Omental fat pad (tissue), 3 donors: ENCODE measurements at regions not wholly inside any gene's neighbourhood (a gene's known extent, or its start where the extent isn't known, plus 50 kb on each side); places are given as distances from the start of the nearest gene placed in this dataset.

ENCODE experiments used
- ATAC-seq: fragments of 150-250 bp; one replicate; pipeline ENCODE4 v1.9.1; 2016; ENCODE audit warnings: mild to moderate bottlenecking, moderate library complexity; ENCODE audit not compliant: low FRiP score
- DNase-seq: peaks from one replicate; pipeline ENCODE4 v3.0.0-alpha.2; 2019; ENCODE audit warnings: low spot score
- CTCF ChIP-seq, 3 donors: fragments of 450-650 bp; IDR thresholded peaks; one replicate each; pipeline ENCODE4 v1.5.1; 2016 to 2017; ENCODE audit warnings: antibody characterized with exemption in 3 of 3, mild to moderate bottlenecking in 3 of 3, moderate library complexity in 2 of 3

DNA sequence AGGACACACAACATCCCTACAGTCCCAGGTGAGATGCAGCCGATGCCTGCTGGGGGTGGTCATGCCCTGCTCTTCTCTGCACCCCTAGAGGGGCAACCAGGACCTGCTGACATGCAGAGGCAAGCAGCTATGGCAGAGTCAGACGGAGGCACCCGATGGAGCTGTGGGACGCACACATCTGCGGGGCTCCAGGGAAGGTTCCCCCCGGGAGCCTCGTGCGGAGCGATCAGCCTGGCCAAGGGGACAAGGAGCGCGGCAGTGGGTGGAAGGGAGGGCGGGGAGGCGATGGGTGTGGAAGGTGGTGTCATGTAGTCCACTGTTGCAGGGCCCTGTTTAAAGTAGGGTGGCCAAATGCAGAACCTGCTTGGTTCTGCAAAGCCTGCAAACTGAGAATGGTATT, 143.0 kb upstream of the AJAP1 start:
- no peak for TF ChIP-seq CTCF (IDR thresholded peaks at IDR 0.05)
- ATAC-seq: no peak
- no peak for DNase-seq

GRCh38 chr1:4512636-4513035, 141.8 kb upstream of the AJAP1 start:
- DNase-seq: no peak
- ATAC-seq: no peak
- no peak for TF ChIP-seq CTCF (IDR thresholded peaks at IDR 0.05)

- DNase-seq (no peak), ATAC-seq (no peak)
- no peak for TF ChIP-seq CTCF (IDR thresholded peaks at IDR 0.05)
These were observed 140.7 kb upstream of the AJAP1 start for GRCh38 chr1:4513685-4514084.

DNA sequence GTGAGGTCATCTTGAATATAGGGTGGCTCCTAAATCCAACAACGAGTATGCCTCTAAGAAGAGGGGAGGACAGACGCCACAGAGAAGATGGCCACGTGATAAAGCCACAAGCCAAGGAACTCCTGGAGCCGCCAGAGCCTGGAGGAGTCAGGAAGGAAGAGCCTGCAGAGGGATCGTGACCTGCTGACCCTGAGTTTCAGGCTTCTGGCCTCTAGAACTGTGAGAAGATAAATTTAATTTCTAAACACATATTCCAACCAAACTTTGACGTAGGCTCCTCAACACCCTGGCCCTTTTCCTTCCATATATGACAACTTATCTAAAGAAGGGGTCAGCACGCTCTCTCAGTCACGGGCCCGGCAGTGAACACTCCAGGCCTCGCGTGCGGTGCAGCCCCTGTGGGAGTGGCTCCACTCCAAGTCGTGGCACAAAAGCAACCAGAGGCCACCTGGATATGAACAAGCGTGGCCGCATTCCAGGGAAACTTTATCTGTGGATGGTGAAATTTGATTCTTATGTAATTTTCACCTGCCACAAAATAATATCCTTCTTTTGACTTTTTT, 138.6 kb upstream of the AJAP1 start:
- DNase-seq: no peak
- ATAC-seq: no peak
- TF ChIP-seq CTCF (IDR thresholded peaks at IDR 0.05): no peak

DNA sequence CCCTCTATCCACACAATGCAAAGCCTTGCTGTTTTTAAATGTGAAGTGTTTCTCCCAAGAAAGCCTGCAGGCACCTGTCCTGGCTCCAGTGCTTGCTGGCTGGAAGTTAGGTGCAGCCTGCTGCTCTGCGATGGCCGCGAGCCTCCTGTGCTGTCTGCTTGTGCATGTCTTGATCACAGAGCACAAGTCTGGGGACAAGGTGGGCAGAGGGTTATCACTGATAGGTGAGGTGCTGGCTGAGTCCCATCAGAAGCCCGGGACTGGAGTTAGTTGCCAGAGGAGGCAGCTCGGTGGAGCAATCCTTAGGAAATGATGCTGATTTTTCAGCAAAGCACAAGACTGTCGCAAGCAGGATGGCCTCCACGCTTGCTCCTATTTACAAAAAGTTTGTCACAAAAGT, 137.8 kb upstream of the AJAP1 start:
- DNase-seq (no peak), ATAC-seq (no peak)
- no peak for TF ChIP-seq CTCF (IDR thresholded peaks at IDR 0.05)

GRCh38 chr1:4517186-4517954, 137.0 kb upstream of the AJAP1 start:
- no peak for TF ChIP-seq CTCF (IDR thresholded peaks at IDR 0.05)
- ATAC-seq: no peak
- DNase-seq: no peak

DNA sequence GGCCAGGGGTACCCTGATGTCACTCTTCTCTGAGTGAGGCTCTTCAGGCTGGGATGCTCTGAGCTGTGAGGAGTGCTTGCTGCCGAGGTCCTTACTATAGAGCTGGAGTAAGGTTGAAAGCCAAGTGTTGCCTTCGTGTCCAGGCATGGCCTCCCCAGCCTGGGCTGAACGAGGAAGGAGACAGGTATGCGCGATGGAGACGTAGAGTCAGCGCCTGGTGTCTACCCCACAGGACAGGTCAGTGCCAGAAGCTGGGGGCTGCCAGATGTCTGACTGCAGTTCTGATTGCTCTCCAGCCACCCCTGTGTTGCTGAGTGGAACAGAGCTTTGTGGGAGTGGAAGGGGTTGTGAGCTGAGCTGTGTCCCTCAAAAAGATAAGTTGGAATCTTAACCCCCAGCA, 135.8 kb upstream of the AJAP1 start:
- TF ChIP-seq CTCF (IDR thresholded peaks at IDR 0.05): no peak
- DNase-seq (no peak), ATAC-seq (no peak)
